Trophoblast cell (in vitro differentiated cells and primary cell): ENCODE measurements at regions not wholly inside any gene's neighbourhood (a gene's known extent, or its start where the extent isn't known, plus 50 kb on each side); places are given as distances from the start of the nearest gene placed in this dataset.
"Not testable (repeated sequence)": the region's sequence is repeated elsewhere in the genome, so short reads cannot be mapped to it uniquely, and the experiment has no call there.

Experiments used
- DNase-seq, 2 donors: peaks; one replicate each; pipeline ENCODE4 v3.0.0-alpha.2; 2016
- H2AFZ ChIP-seq: 2 replicates; pipeline ENCODE4 v1.6.1; 2013; ENCODE audit warnings: low read length, moderate library complexity, mild to moderate bottlenecking; ENCODE audit not compliant: insufficient read depth, poor library complexity
- H2AK5ac ChIP-seq: 2 replicates; pipeline ENCODE4 v1.6.1; 2013; ENCODE audit warnings: mild to moderate bottlenecking, low read length
- H2BK120ac ChIP-seq: 2 replicates; pipeline ENCODE4 v1.6.1; 2013; ENCODE audit warnings: low read length, mild to moderate bottlenecking, moderate library complexity; ENCODE audit not compliant: insufficient read depth, poor library complexity
- H2BK12ac ChIP-seq: 2 replicates; pipeline ENCODE4 v1.6.1; 2013; ENCODE audit warnings: mild to moderate bottlenecking, low read length, moderate library complexity
- H2BK5ac ChIP-seq: 2 replicates; pipeline ENCODE4 v1.6.1; 2013; ENCODE audit warnings: low read length, low read depth, moderate library complexity, mild to moderate bottlenecking; ENCODE audit not compliant: poor library complexity
- H3K14ac ChIP-seq: 2 replicates; pipeline ENCODE4 v1.6.1; 2013; ENCODE audit warnings: mild to moderate bottlenecking, low read length
- H3K18ac ChIP-seq: 2 replicates; pipeline ENCODE4 v1.6.1; 2013; ENCODE audit warnings: mild to moderate bottlenecking, low read length
- H3K23ac ChIP-seq: 2 replicates; pipeline ENCODE4 v1.6.1; 2013; ENCODE audit warnings: low read length
- H3K27ac ChIP-seq: 2 replicates; pipeline ENCODE4 v1.5.1; 2013; ENCODE audit warnings: low read depth, mild to moderate bottlenecking, inconsistent platforms, low read length, moderate library complexity
- H3K27me3 ChIP-seq: 2 replicates; pipeline ENCODE4 v1.6.1; 2013; ENCODE audit warnings: inconsistent platforms, mild to moderate bottlenecking, low read length, moderate library complexity; ENCODE audit not compliant: insufficient read depth
- H3K36me3 ChIP-seq, 2 experiments: 1 replicate in 1 of 2; 2 replicates in 1 of 2; pipeline ENCODE4 v1.6.1; 2013; ENCODE audit warnings: low read length in 2 of 2, mild to moderate bottlenecking in 2 of 2, moderate library complexity in 1 of 2; ENCODE audit not compliant: insufficient read depth in 2 of 2, control insufficient read depth in 1 of 2
- H3K4ac ChIP-seq: 2 replicates; pipeline ENCODE4 v1.6.1; 2013; ENCODE audit warnings: low read depth, mild to moderate bottlenecking, low read length, moderate library complexity
- H3K4me1 ChIP-seq, 2 experiments: 1 replicate in 1 of 2; 2 replicates in 1 of 2; pipeline ENCODE4 v1.6.1; 2013; ENCODE audit warnings: low read length in 2 of 2, mild to moderate bottlenecking in 2 of 2, moderate library complexity in 1 of 2; ENCODE audit not compliant: insufficient read depth in 2 of 2, control insufficient read depth in 1 of 2
- H3K4me2 ChIP-seq: 2 replicates; pipeline ENCODE4 v1.6.1; 2013; ENCODE audit warnings: inconsistent platforms, mild to moderate bottlenecking, low read length, moderate library complexity
- H3K4me3 ChIP-seq: 2 replicates; pipeline ENCODE4 v1.5.1; 2013; ENCODE audit warnings: mild to moderate bottlenecking, low read depth, low read length, inconsistent platforms
- H3K79me1 ChIP-seq: one replicate; pipeline ENCODE4 v1.6.1; 2013; ENCODE audit warnings: low read length
- H3K79me2 ChIP-seq: 2 replicates; pipeline ENCODE4 v1.6.1; 2013; ENCODE audit warnings: low read length, mild to moderate bottlenecking; ENCODE audit not compliant: control insufficient read depth, insufficient read depth, poor library complexity
- H3K9ac ChIP-seq: 2 replicates; pipeline ENCODE4 v1.6.1; 2013; ENCODE audit warnings: mild to moderate bottlenecking, low read length
- H3K9me3 ChIP-seq: 2 replicates; pipeline ENCODE4 v1.6.1; 2013; ENCODE audit warnings: low read depth, mild to moderate bottlenecking, control low read depth, inconsistent platforms, low read length; ENCODE audit not compliant: insufficient read depth
- H4K12ac ChIP-seq: 2 replicates; pipeline ENCODE4 v1.6.1; 2013; ENCODE audit warnings: low read depth, mild to moderate bottlenecking, low read length, moderate library complexity
- H4K8ac ChIP-seq: 2 replicates; pipeline ENCODE4 v1.6.1; 2013; ENCODE audit warnings: low read depth, mild to moderate bottlenecking, low read length, moderate library complexity
- H4K91ac ChIP-seq: one replicate; pipeline ENCODE4 v1.6.1; 2013; ENCODE audit warnings: low read depth, mild to moderate bottlenecking, low read length, moderate library complexity
- WGBS: extraction: QIAGEN DNeasy Blood & Tissue Kit; methylation state at CpG from one replicate; pipeline ENCODE4 v1.1.7; 2013; ENCODE audit warnings: missing lambda C conversion rate; ENCODE audit not compliant: insufficient read length, insufficient coverage; ENCODE audit errors: extremely low coverage; 5-methylcytosine and 5-hydroxymethylcytosine counted together

- no peak overlapping the region for H4K12ac ChIP-seq
- H3K23ac ChIP-seq: no peak overlapping the region
- H3K4ac ChIP-seq: no peak overlapping the region
- H2AFZ ChIP-seq: no peak overlapping the region
- no peak overlapping the region for H2BK120ac ChIP-seq
- no peaks in the 10 kb centered on the region for H3K27me3 ChIP-seq
- no peak overlapping the region for H3K4me3 ChIP-seq
- H3K79me2 ChIP-seq: no peaks in the 10 kb centered on the region
- H3K18ac ChIP-seq: no peak overlapping the region
- no peaks in the 10 kb centered on the region for H3K9me3 ChIP-seq
- no peaks in the 10 kb centered on the region for H3K79me1 ChIP-seq
- no peak overlapping the region for H3K9ac ChIP-seq
- no peak overlapping the region for H2BK12ac ChIP-seq
- H2BK5ac ChIP-seq: no peak overlapping the region
- H3K14ac ChIP-seq: no peak overlapping the region
- H3K36me3 ChIP-seq: no peaks in the 10 kb centered on the region
- H3K27ac ChIP-seq: no peak overlapping the region
- DNase-seq: no peak
- no peak overlapping the region for H2AK5ac ChIP-seq
- no peak overlapping the region for H3K4me2 ChIP-seq
- no peak overlapping the region for H4K91ac ChIP-seq
- H4K8ac ChIP-seq: no peak overlapping the region
- H3K4me1 ChIP-seq: no peaks in the 10 kb centered on the region
These were observed 110.1 kb upstream of the GRM7 start for GRCh38 chr3:6750782-6751181.

- Histone ChIP-seq H2BK5ac (no peak overlapping the region), H3K4me3 (no peak overlapping the region), H3K23ac (no peak overlapping the region), H3K27ac (no peak overlapping the region), H3K4ac (no peak overlapping the region), H3K36me3 (no peaks in the 10 kb centered on the region), H3K14ac (no peak overlapping the region), H3K4me1 (no peaks in the 10 kb centered on the region), H3K18ac (no peak overlapping the region), H4K8ac (no peak overlapping the region), H4K12ac (no peak overlapping the region), H2BK120ac (no peak overlapping the region), H3K79me1 (no peaks in the 10 kb centered on the region), H2AFZ (no peak overlapping the region), H4K91ac (no peak overlapping the region), H3K9me3 (no peaks in the 10 kb centered on the region), H3K27me3 (no peaks in the 10 kb centered on the region), H2AK5ac (no peak overlapping the region), H3K79me2 (no peaks in the 10 kb centered on the region), H2BK12ac (no peak overlapping the region), H3K4me2 (no peak overlapping the region), H3K9ac (no peak overlapping the region)
- WGBS: no CpG with 5 or more reads among the region's 2 CpGs
- DNase-seq: no peak
These were observed 107.4 kb upstream of the GRM7 start for GRCh38 chr3:6753536-6753935.

- not testable (repeated sequence) for H3K79me2 ChIP-seq, H3K9ac ChIP-seq, H3K23ac ChIP-seq, H3K4me3 ChIP-seq, H3K27me3 ChIP-seq, H2AK5ac ChIP-seq, H2BK120ac ChIP-seq, H2BK12ac ChIP-seq, H3K4me1 ChIP-seq, H4K8ac ChIP-seq, H3K79me1 ChIP-seq, H3K9me3 ChIP-seq, H3K27ac ChIP-seq, H3K14ac ChIP-seq, H3K4ac ChIP-seq, H3K4me2 ChIP-seq, H2BK5ac ChIP-seq, H4K91ac ChIP-seq, H3K36me3 ChIP-seq, H4K12ac ChIP-seq, H2AFZ ChIP-seq, H3K18ac ChIP-seq
- WGBS: no CpG with 5 or more reads among the region's 32 CpGs
- peak in 1 of 2 donors; percentile 11 for DNase-seq
These were observed 91.2 kb upstream of the GRM7 start for GRCh38 chr3:6769532-6770396.

- H3K9ac ChIP-seq: no peak overlapping the region
- no peak overlapping the region for H3K4ac ChIP-seq
- H3K9me3 ChIP-seq: no peaks in the 10 kb centered on the region
- H2BK120ac ChIP-seq: no peak overlapping the region
- no peak overlapping the region for H2AFZ ChIP-seq
- no peak overlapping the region for H3K18ac ChIP-seq
- H3K27me3 ChIP-seq: no peaks in the 10 kb centered on the region
- no peak overlapping the region for H4K12ac ChIP-seq
- H4K8ac ChIP-seq: no peak overlapping the region
- H3K27ac ChIP-seq: no peak overlapping the region
- no peak overlapping the region for H3K4me2 ChIP-seq
- H2BK12ac ChIP-seq: no peak overlapping the region
- no peak overlapping the region for H3K14ac ChIP-seq
- H3K79me1 ChIP-seq: no peaks in the 10 kb centered on the region
- no peak overlapping the region for H4K91ac ChIP-seq
- no peaks in the 10 kb centered on the region for H3K36me3 ChIP-seq
- H3K4me1 ChIP-seq: no peaks in the 10 kb centered on the region
- no peak overlapping the region for H2BK5ac ChIP-seq
- no peaks in the 10 kb centered on the region for H3K79me2 ChIP-seq
- no peak overlapping the region for H2AK5ac ChIP-seq
- H3K23ac ChIP-seq: no peak overlapping the region
- H3K4me3 ChIP-seq: no peak overlapping the region
- DNase-seq: no peak
These were observed 90.6 kb upstream of the GRM7 start for GRCh38 chr3:6770397-6770690.
